Glutamatergic neuron (in vitro differentiated cells): ENCODE measurements at regions not wholly inside any gene's neighbourhood (a gene's known extent, or its start where the extent isn't known, plus 50 kb on each side); places are given as distances from the start of the nearest gene placed in this dataset.

Source experiments
- DNase-seq: peaks from one replicate; pipeline ENCODE4 v3.0.0; 2022
- H3K27ac Mint-ChIP-seq: one replicate; pipeline ENCODE4 v1.8.0; 2020; ENCODE audit warnings: mild to moderate bottlenecking, mixed read lengths, inconsistent platforms; ENCODE audit not compliant: unreplicated experiment
- H3K27me3 Mint-ChIP-seq: one replicate; pipeline ENCODE4 v1.8.0; 2020; ENCODE audit warnings: mild to moderate bottlenecking, moderate library complexity, mixed read lengths, inconsistent platforms; ENCODE audit not compliant: unreplicated experiment
- H3K36me3 Mint-ChIP-seq: one replicate; pipeline ENCODE4 v1.8.0; 2020; ENCODE audit warnings: mild to moderate bottlenecking, mixed read lengths, inconsistent platforms; ENCODE audit not compliant: unreplicated experiment
- H3K4me1 Mint-ChIP-seq: one replicate; pipeline ENCODE4 v1.8.0; 2020; ENCODE audit warnings: mild to moderate bottlenecking, low read depth, mixed read lengths, inconsistent platforms; ENCODE audit not compliant: unreplicated experiment
- H3K4me3 Mint-ChIP-seq: one replicate; pipeline ENCODE4 v1.8.0; 2020; ENCODE audit warnings: mild to moderate bottlenecking, mixed read lengths, inconsistent platforms; ENCODE audit not compliant: unreplicated experiment
- H3K9me3 Mint-ChIP-seq: one replicate; pipeline ENCODE4 v1.8.0; 2020; ENCODE audit warnings: mild to moderate bottlenecking, moderate library complexity, mixed read lengths, inconsistent platforms; ENCODE audit not compliant: unreplicated experiment
- TF ChIP-seq, protein P1 (sequence below): fragments of 200-600 bp; sonication (generic); IDR thresholded peaks from one replicate; pipeline ENCODE4 v1.5.0; 2021; ENCODE audit not compliant: partially characterized antibody, unreplicated experiment

DNA sequence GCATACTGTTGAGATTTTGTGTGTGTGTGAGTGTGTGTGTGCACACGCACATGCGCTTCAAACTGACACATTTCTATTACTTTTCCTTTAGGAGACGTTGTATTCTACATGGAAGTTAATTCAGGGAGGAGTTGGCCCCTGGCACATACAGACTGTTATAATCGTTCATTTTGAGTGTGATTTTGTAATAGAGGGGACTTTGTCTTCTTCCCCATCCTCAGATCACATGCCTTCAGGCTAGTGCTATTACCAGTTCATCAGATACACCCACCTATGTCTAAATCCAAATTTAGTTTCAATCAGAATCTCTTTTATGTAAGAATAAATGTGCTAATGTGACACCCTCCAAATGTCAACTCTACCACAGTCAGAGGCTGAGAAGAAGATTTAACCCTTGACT is 90.2 kb downstream of the FBXO4 start:
- Mint-ChIP-seq H3K27me3 (no peaks in the 10 kb centered on the region), H3K36me3 (no peaks in the 10 kb centered on the region), H3K4me3 (no peak overlapping the region), H3K4me1 (peaks cover 3% of the 10 kb centered on the region), H3K27ac (no peak overlapping the region), H3K9me3 (no peaks in the 10 kb centered on the region)
- TF ChIP-seq, protein P1, sequence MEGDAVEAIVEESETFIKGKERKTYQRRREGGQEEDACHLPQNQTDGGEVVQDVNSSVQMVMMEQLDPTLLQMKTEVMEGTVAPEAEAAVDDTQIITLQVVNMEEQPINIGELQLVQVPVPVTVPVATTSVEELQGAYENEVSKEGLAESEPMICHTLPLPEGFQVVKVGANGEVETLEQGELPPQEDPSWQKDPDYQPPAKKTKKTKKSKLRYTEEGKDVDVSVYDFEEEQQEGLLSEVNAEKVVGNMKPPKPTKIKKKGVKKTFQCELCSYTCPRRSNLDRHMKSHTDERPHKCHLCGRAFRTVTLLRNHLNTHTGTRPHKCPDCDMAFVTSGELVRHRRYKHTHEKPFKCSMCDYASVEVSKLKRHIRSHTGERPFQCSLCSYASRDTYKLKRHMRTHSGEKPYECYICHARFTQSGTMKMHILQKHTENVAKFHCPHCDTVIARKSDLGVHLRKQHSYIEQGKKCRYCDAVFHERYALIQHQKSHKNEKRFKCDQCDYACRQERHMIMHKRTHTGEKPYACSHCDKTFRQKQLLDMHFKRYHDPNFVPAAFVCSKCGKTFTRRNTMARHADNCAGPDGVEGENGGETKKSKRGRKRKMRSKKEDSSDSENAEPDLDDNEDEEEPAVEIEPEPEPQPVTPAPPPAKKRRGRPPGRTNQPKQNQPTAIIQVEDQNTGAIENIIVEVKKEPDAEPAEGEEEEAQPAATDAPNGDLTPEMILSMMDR = no peak
- DNase-seq = no peak

DNA sequence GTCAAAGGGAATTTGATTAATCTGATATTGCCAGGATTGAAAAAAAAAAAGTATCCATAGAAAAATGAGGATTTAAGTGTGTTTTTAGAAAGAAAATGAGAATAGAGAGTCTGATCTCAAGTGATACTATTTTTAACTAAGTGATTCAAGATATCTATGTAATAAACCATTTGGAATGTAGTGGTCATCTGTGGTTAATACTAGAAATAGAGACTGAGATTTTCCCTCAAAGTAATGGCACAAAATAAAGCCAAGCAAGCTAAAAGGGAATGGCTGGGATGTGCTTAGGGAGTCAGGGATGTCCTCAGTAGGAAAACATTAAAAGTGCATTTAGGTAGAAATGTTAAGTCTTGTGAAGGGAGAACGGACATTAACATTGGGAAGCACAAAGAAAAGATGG is 90.6 kb downstream of the FBXO4 start:
- Mint-ChIP-seq H3K27me3 (no peaks in the 10 kb centered on the region), H3K36me3 (no peaks in the 10 kb centered on the region), H3K9me3 (no peaks in the 10 kb centered on the region), H3K4me1 (peaks cover 3% of the 10 kb centered on the region), H3K4me3 (no peak overlapping the region), H3K27ac (no peak overlapping the region)
- TF ChIP-seq, protein P1 = no peak
- no peak for DNase-seq

DNA sequence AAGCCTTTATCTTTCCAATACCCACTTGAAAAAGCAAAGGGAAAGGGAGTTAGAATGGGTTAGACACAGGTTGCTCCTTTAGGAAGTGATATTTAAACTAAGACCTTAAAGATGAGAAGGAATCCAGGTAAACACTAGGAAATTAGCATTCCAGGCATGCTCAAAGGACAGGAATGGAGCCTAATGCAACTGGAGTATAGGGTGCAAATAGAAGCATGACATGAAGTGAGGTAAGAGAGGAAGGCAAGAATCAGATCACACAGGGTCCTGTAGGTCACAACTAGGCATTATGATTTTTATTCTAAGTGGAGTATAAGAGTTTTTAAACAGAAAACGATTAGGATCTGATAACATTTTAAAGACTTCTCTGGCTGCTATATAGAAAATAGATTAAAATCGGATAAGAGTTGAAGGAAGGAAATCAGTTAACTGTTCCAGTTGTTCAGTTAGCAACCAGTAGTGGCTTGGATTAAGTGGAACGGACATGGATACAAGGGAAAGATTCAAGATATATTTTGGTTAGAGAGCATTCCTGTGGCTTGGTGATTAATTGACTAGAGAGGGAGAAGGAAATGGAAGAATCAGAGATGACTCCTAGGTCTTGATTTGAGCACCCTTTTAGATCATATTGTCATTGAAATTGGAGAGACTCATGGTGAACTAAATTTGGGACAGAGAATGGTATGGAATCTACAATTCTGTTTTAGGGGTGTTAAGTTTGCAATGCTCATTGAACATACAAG is 95.9 kb downstream of the FBXO4 start:
- DNase-seq = no peak
- no peaks in the 10 kb centered on the region for H3K4me1 Mint-ChIP-seq
- no peaks in the 10 kb centered on the region for H3K9me3 Mint-ChIP-seq
- no peaks in the 10 kb centered on the region for H3K36me3 Mint-ChIP-seq
- TF ChIP-seq, protein P1 = no peak
- H3K27me3 Mint-ChIP-seq = no peaks in the 10 kb centered on the region
- no peak overlapping the region for H3K4me3 Mint-ChIP-seq
- H3K27ac Mint-ChIP-seq = no peak overlapping the region

DNA sequence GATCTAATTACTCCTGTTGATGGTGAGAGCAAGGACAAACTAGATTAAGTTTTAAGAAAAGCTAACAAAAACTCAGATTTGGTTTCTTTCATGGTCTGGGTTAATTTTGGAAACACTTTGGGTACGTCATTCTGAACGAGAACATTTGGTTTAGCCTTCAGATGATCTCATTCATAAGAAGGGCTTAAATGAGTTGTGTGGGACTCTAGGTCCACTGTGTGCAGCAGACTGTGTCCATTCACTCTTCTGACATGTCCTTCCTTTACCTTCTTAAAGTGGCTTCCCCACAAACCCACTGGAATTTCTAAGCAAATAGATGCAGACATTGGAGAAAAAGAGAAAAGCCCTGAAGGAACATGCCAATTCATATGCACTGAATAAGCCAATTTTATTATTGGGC is 96.8 kb downstream of the FBXO4 start:
- Mint-ChIP-seq H3K9me3 (no peaks in the 10 kb centered on the region), H3K27ac (no peak overlapping the region), H3K4me1 (no peaks in the 10 kb centered on the region), H3K36me3 (no peaks in the 10 kb centered on the region), H3K4me3 (no peak overlapping the region), H3K27me3 (no peaks in the 10 kb centered on the region)
- DNase-seq = no peak
- TF ChIP-seq, protein P1 = no peak

DNA sequence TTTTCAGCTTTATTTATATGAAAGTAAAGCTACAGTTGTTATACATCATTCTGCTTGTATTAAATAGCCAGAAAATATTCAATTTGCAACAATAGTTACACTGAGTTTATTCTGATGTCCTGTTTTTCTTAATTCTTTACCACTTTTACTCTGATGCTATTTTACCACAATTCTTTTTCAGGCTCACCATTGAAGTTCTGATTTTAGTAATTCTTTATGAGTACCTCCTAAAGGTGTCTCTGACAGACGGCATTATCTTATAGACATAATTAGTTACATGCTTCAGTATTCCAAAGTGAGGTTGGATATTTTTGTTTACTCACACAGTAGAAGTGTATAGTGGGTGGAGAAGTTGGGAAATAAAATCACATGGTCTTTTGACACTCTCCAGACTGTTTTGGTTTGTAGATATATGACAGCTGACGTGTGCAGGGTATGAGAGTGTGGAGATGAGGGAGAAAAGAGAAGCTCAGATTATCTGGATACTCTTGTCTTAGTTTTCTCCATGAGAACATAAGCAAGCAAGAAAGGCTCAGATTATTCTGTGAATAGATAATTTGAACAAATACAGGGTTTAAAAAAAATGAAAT is 97.4 kb downstream of the FBXO4 start:
- DNase-seq = no peak
- H3K4me3 Mint-ChIP-seq = no peak overlapping the region
- no peaks in the 10 kb centered on the region for H3K9me3 Mint-ChIP-seq
- TF ChIP-seq, protein P1 = no peak
- H3K27ac Mint-ChIP-seq = no peak overlapping the region
- H3K27me3 Mint-ChIP-seq = no peaks in the 10 kb centered on the region
- H3K36me3 Mint-ChIP-seq = no peaks in the 10 kb centered on the region
- no peaks in the 10 kb centered on the region for H3K4me1 Mint-ChIP-seq
